Loucy (cell line): ENCODE measurements at regions not wholly inside any gene's neighbourhood (a gene's known extent, or its start where the extent isn't known, plus 50 kb on each side); places are given as distances from the start of the nearest gene placed in this dataset.

Source experiments
- CTCF ChIP-seq: fragments of 200-600 bp; sonication (generic); conservative IDR thresholded peaks from 2 replicates; pipeline ENCODE4 v1.5.1; 2014; ENCODE audit warnings: mild to moderate bottlenecking, antibody characterized with exemption, low read length
- EZH2phosphoT487 ChIP-seq: fragments of 200-600 bp; IDR thresholded peaks from 2 replicates; pipeline ENCODE4 v1.6.1; 2018; ENCODE audit warnings: antibody characterized with exemption, mild to moderate bottlenecking, moderate library complexity, borderline replicate concordance

GRCh38 chr9:20074291-20074690 is 285.5 kb upstream of the SLC24A2 start:
- TF ChIP-seq CTCF (no peak), EZH2phosphoT487 (no peak)
